ENCODE measurements at regions not wholly inside any gene's neighbourhood (a gene's known extent, or its start where the extent isn't known, plus 50 kb on each side); places are given as distances from the start of the nearest gene placed in this dataset.

GRCh38 chr18:54517521-54517920 lies 73.5 kb upstream of the DYNAP start:
- no peak for TF ChIP-seq CTCF (IDR thresholded peaks at IDR 0.05)
- Histone ChIP-seq H3K36me3 (replicated peaks in 1 of 2; ENCODE audit: control insufficient read depth in 1 of 2, insufficient read depth in 2 of 2, low read length in 2 of 2) (no peaks in the 10 kb centered on the region), H3K4me1 (ENCODE audit: control insufficient read depth in 1 of 2, insufficient read depth in 2 of 2, low read length in 2 of 2) (no peaks in the 10 kb centered on the region), H3K27ac (ENCODE audit: low read depth in 1 of 2, low read length in 2 of 2) (no peak overlapping the region), H3K9me3 (replicated peaks in 1 of 2; ENCODE audit: control insufficient read depth in 1 of 2, insufficient read depth in 1 of 2, low read length in 2 of 2) (no peaks in the 10 kb centered on the region), H3K79me2 (ENCODE audit: insufficient read depth, low read length) (no peaks in the 10 kb centered on the region), H3K9ac (ENCODE audit: insufficient read depth, low read length, poor library complexity, severe bottlenecking) (no peak overlapping the region), H4K20me1 (ENCODE audit: insufficient read depth, low read length) (no peaks in the 10 kb centered on the region), H3K4me2 (replicated peaks; ENCODE audit: extremely low read depth, low read length, poor library complexity, severe bottlenecking) (no peak overlapping the region), H3K27me3 (ENCODE audit: control insufficient read depth in 2 of 2, insufficient read depth in 2 of 2, low read length in 2 of 2) (no peaks in the 10 kb centered on the region), H2AFZ (ENCODE audit: insufficient read depth, low read depth, low read length, poor library complexity, severe bottlenecking) (no peak overlapping the region), H3K4me3 (replicated peaks in 1 of 3; ENCODE audit: low read depth in 2 of 3, low read length in 3 of 3) (no peak overlapping the region)
- WGBS (ENCODE audit: insufficient coverage) = no CpG with 5 or more reads among the region's 5 CpGs
- intact Hi-C loops (cut with micrococcal nuclease) = no loop called here
- Mint-ChIP-seq H3K4me1 (no peaks in the 10 kb centered on the region), H3K36me3 (no peaks in the 10 kb centered on the region), H3K4me3 (no peak overlapping the region), H3K27ac (no peak overlapping the region), H3K9me3 (peaks cover 0 to 2% (median 0%) of the 10 kb centered on the region in 7 donors), H3K27me3 (ENCODE audit: low read depth in 3 of 3) (peaks cover 0 to 1% (median 0%) of the 10 kb centered on the region in 3 donors)
- DNase-seq = no peak

- H3K36me3 Mint-ChIP-seq = no peaks in the 10 kb centered on the region
- Histone ChIP-seq H3K27ac (ENCODE audit: low read depth in 1 of 2, low read length in 2 of 2) (no peak overlapping the region), H3K79me2 (ENCODE audit: insufficient read depth, low read length) (no peaks in the 10 kb centered on the region), H3K4me3 (replicated peaks in 1 of 3; ENCODE audit: low read depth in 2 of 3, low read length in 3 of 3) (no peak overlapping the region), H3K36me3 (replicated peaks in 1 of 2; ENCODE audit: control insufficient read depth in 1 of 2, insufficient read depth in 2 of 2, low read length in 2 of 2) (no peaks in the 10 kb centered on the region), H3K9me3 (replicated peaks in 1 of 2; ENCODE audit: control insufficient read depth in 1 of 2, insufficient read depth in 1 of 2, low read length in 2 of 2) (no peaks in the 10 kb centered on the region), H2AFZ (ENCODE audit: insufficient read depth, low read depth, low read length, poor library complexity, severe bottlenecking) (no peak overlapping the region), H4K20me1 (ENCODE audit: insufficient read depth, low read length) (no peaks in the 10 kb centered on the region), H3K27me3 (ENCODE audit: control insufficient read depth in 2 of 2, insufficient read depth in 2 of 2, low read length in 2 of 2) (no peaks in the 10 kb centered on the region), H3K4me1 (ENCODE audit: control insufficient read depth in 1 of 2, insufficient read depth in 2 of 2, low read length in 2 of 2) (no peaks in the 10 kb centered on the region), H3K4me2 (replicated peaks; ENCODE audit: extremely low read depth, low read length, poor library complexity, severe bottlenecking) (no peak overlapping the region), H3K9ac (ENCODE audit: insufficient read depth, low read length, poor library complexity, severe bottlenecking) (no peak overlapping the region)
- intact Hi-C loops (cut with micrococcal nuclease) = no loop called here
- peaks cover 0 to 1% (median 0%) of the 10 kb centered on the region in 3 donors for H3K27me3 Mint-ChIP-seq (ENCODE audit: low read depth in 3 of 3)
- DNase-seq = no peak
- H3K4me1 Mint-ChIP-seq = no peaks in the 10 kb centered on the region
- H3K9me3 Mint-ChIP-seq = peaks cover 0 to 3% (median 0%) of the 10 kb centered on the region in 7 donors
- WGBS (ENCODE audit: insufficient coverage) = no CpG with 5 or more reads among the region's 1 CpG
- H3K27ac Mint-ChIP-seq = no peak overlapping the region
- TF ChIP-seq CTCF (IDR thresholded peaks at IDR 0.05) = no peak
- H3K4me3 Mint-ChIP-seq = no peak overlapping the region
Observed at GRCh38 chr18:54521846-54522245, 69.2 kb upstream of the DYNAP start.
